Gastroesophageal sphincter (tissue), 3 donors: ENCODE measurements at regions not wholly inside any gene's neighbourhood (a gene's known extent, or its start where the extent isn't known, plus 50 kb on each side); places are given as distances from the start of the nearest gene placed in this dataset.

ENCODE experiments used
- CTCF ChIP-seq, 4 experiments: fragments of 200-600 bp in 2 of 4; fragments of 450-650 bp in 2 of 4; sonication (generic) in 1 of 4; IDR thresholded peaks; one replicate each; pipeline ENCODE4 v1.5.1; 2017 to 2019; ENCODE audit warnings: antibody characterized with exemption in 4 of 4, mild to moderate bottlenecking in 2 of 4, moderate library complexity in 2 of 4
- EP300 ChIP-seq: sonication (generic); formaldehyde crosslinking; IDR thresholded peaks from one replicate; pipeline ENCODE4 v1.6.1; 2017; ENCODE audit warnings: antibody characterized with exemption, mild to moderate bottlenecking
- POLR2A ChIP-seq, 2 donors: fragments of 450-650 bp; IDR thresholded peaks; one replicate each; pipeline ENCODE4 v1.6.1; 2017; ENCODE audit warnings: antibody characterized with exemption in 2 of 2, mild to moderate bottlenecking in 2 of 2, moderate library complexity in 1 of 2
- POLR2AphosphoS5 ChIP-seq: sonication (generic); formaldehyde crosslinking; IDR thresholded peaks from one replicate; pipeline ENCODE4 v1.6.1; 2017; ENCODE audit warnings: antibody characterized with exemption

GRCh38 chr7:32258265-32258664, 188.1 kb upstream of the PDE1C start:
- TF ChIP-seq CTCF (IDR thresholded peaks at IDR 0.05) (no peak), POLR2A (IDR thresholded peaks at IDR 0.05) (no peak), EP300 (no peak), POLR2AphosphoS5 (no peak)
